ENCODE measurements at regions not wholly inside any gene's neighbourhood (a gene's known extent, or its start where the extent isn't known, plus 50 kb on each side); places are given as distances from the start of the nearest gene placed in this dataset.

- no peaks in the 10 kb centered on the region for H3K9me3 ChIP-seq (ENCODE audit: low read depth)
- H3K36me3 ChIP-seq = no peaks in the 10 kb centered on the region
- H3K4me3 ChIP-seq = no peak overlapping the region
- no peaks in the 10 kb centered on the region for H3K9me3 Mint-ChIP-seq
- H3K27ac Mint-ChIP-seq = no peak overlapping the region
- no peak for TF ChIP-seq EZH2phosphoT487 (IDR thresholded peaks at IDR 0.05)
- TF ChIP-seq CTCF (IDR thresholded peaks at IDR 0.05) = no peak
- TF ChIP-seq EZH2 (IDR thresholded peaks at IDR 0.05) = no peak
- no peaks in the 10 kb centered on the region for H3K27me3 ChIP-seq
- H3K4me1 Mint-ChIP-seq = peaks cover 3% of the 10 kb centered on the region
- peaks cover 4% of the 10 kb centered on the region for H3K27me3 Mint-ChIP-seq (ENCODE audit: insufficient read depth, low read depth)
- no peaks in the 10 kb centered on the region for H3K4me1 ChIP-seq
- H3K36me3 Mint-ChIP-seq = no peaks in the 10 kb centered on the region
- no peak overlapping the region for H2AFZ ChIP-seq (replicated peaks)
- H3K79me2 ChIP-seq (ENCODE audit: low read depth) = no peaks in the 10 kb centered on the region
- no peaks in the 10 kb centered on the region for H3F3A ChIP-seq (ENCODE audit: low read depth)
- H4K20me1 ChIP-seq (ENCODE audit: low read depth) = no peaks in the 10 kb centered on the region
- no peak overlapping the region for H3K4me2 ChIP-seq
- no peak overlapping the region for H3K9ac ChIP-seq
- no peak overlapping the region for H3K27ac ChIP-seq
- no peak overlapping the region for H3K4me3 Mint-ChIP-seq
- no peak for DNase-seq (ENCODE audit: low spot score)
Observed at GRCh38 chr2:122851161-122851560, 1095.7 kb downstream of the TSN start.

- no peaks in the 10 kb centered on the region for H3K36me3 ChIP-seq
- no peak for DNase-seq (ENCODE audit: low spot score)
- H3K27me3 ChIP-seq = no peaks in the 10 kb centered on the region
Observed at GRCh38 chr2:122851972-122852531, 1096.6 kb downstream of the TSN start.

GRCh38 chr2:122856696-122857095 is 1101.2 kb downstream of the TSN start:
- Histone ChIP-seq H2AFZ (replicated peaks) (no peak overlapping the region), H3K4me2 (no peak overlapping the region), H3K27me3 (no peaks in the 10 kb centered on the region), H3K9ac (no peak overlapping the region), H3K4me3 (no peak overlapping the region), H3F3A (ENCODE audit: low read depth) (no peaks in the 10 kb centered on the region), H3K36me3 (no peaks in the 10 kb centered on the region), H3K4me1 (no peaks in the 10 kb centered on the region), H3K9me3 (ENCODE audit: low read depth) (no peaks in the 10 kb centered on the region), H3K79me2 (ENCODE audit: low read depth) (no peaks in the 10 kb centered on the region), H3K27ac (no peak overlapping the region), H4K20me1 (ENCODE audit: low read depth) (no peaks in the 10 kb centered on the region)
- Mint-ChIP-seq H3K36me3 (no peaks in the 10 kb centered on the region), H3K4me3 (no peak overlapping the region), H3K9me3 (peaks cover 3% of the 10 kb centered on the region), H3K27ac (no peak overlapping the region), H3K27me3 (ENCODE audit: insufficient read depth, low read depth) (peaks cover 12% of the 10 kb centered on the region), H3K4me1 (peaks cover 5% of the 10 kb centered on the region)
- no peak for DNase-seq (ENCODE audit: low spot score)
- TF ChIP-seq EZH2 (IDR thresholded peaks at IDR 0.05) = no peak
- no peak for TF ChIP-seq CTCF (IDR thresholded peaks at IDR 0.05)
- TF ChIP-seq EZH2phosphoT487 (IDR thresholded peaks at IDR 0.05) = no peak

More at GRCh38 chr2:122851972-122852531, 1096.6 kb downstream of the TSN start:
- TF ChIP-seq EZH2 (IDR thresholded peaks at IDR 0.05) (no peak), EZH2phosphoT487 (IDR thresholded peaks at IDR 0.05) (no peak)
- no peaks in the 10 kb centered on the region for H4K20me1 ChIP-seq (ENCODE audit: low read depth)
- H3K4me3 ChIP-seq = no peak overlapping the region
- peaks cover 3% of the 10 kb centered on the region for H3K4me1 Mint-ChIP-seq
- H3K27ac Mint-ChIP-seq = no peak overlapping the region
- H3K9me3 ChIP-seq (ENCODE audit: low read depth) = no peaks in the 10 kb centered on the region
- no peak overlapping the region for H2AFZ ChIP-seq (replicated peaks)
- H3K36me3 Mint-ChIP-seq = no peaks in the 10 kb centered on the region
- no peaks in the 10 kb centered on the region for H3K79me2 ChIP-seq (ENCODE audit: low read depth)
- no peaks in the 10 kb centered on the region for H3F3A ChIP-seq (ENCODE audit: low read depth)
- H3K27ac ChIP-seq = no peak overlapping the region
- H3K4me2 ChIP-seq = no peak overlapping the region
- H3K9ac ChIP-seq = no peak overlapping the region
- no peaks in the 10 kb centered on the region for H3K9me3 Mint-ChIP-seq
- no peaks in the 10 kb centered on the region for H3K4me1 ChIP-seq
- peaks cover 4% of the 10 kb centered on the region for H3K27me3 Mint-ChIP-seq (ENCODE audit: insufficient read depth, low read depth)
- no peak overlapping the region for H3K4me3 Mint-ChIP-seq

GRCh38 chr2:122858075-122858702 is 1102.7 kb downstream of the TSN start:
- Histone ChIP-seq H3F3A (ENCODE audit: low read depth) (no peaks in the 10 kb centered on the region), H3K4me2 (no peak overlapping the region), H4K20me1 (ENCODE audit: low read depth) (no peaks in the 10 kb centered on the region), H2AFZ (replicated peaks) (no peak overlapping the region), H3K9me3 (ENCODE audit: low read depth) (no peaks in the 10 kb centered on the region), H3K79me2 (ENCODE audit: low read depth) (no peaks in the 10 kb centered on the region), H3K4me3 (no peak overlapping the region), H3K9ac (no peak overlapping the region), H3K4me1 (no peaks in the 10 kb centered on the region), H3K27me3 (no peaks in the 10 kb centered on the region), H3K27ac (no peak overlapping the region), H3K36me3 (no peaks in the 10 kb centered on the region)
- peaks cover 8% of the 10 kb centered on the region for H3K27me3 Mint-ChIP-seq (ENCODE audit: insufficient read depth, low read depth)
- H3K27ac Mint-ChIP-seq = no peak overlapping the region
- TF ChIP-seq EZH2 (IDR thresholded peaks at IDR 0.05) (no peak), CTCF (IDR thresholded peaks at IDR 0.05) (no peak), EZH2phosphoT487 (IDR thresholded peaks at IDR 0.05) (no peak)
- no peaks in the 10 kb centered on the region for H3K36me3 Mint-ChIP-seq
- H3K4me3 Mint-ChIP-seq = no peak overlapping the region
- DNase-seq (ENCODE audit: low spot score) = no peak
- H3K9me3 Mint-ChIP-seq = peaks cover 3% of the 10 kb centered on the region
- peaks cover 2% of the 10 kb centered on the region for H3K4me1 Mint-ChIP-seq

Data from neural progenitor cell (in vitro differentiated cells).